Hepatocyte (in vitro differentiated cells): ENCODE measurements at regions not wholly inside any gene's neighbourhood (a gene's known extent, or its start where the extent isn't known, plus 50 kb on each side); places are given as distances from the start of the nearest gene placed in this dataset.

Experiments used
- EZH2phosphoT487 ChIP-seq: fragments of 200-600 bp; sonication (generic); IDR thresholded peaks from one replicate; pipeline ENCODE4 v1.6.1; 2018; ENCODE audit warnings: antibody characterized with exemption, mild to moderate bottlenecking, low read depth, moderate library complexity; ENCODE audit not compliant: unreplicated experiment, severe bottlenecking
- TF ChIP-seq, protein P1 (sequence below): fragments of 200-600 bp; sonication (generic); IDR thresholded peaks from 2 replicates; pipeline ENCODE4 v1.5.1; 2016; ENCODE audit warnings: antibody characterized with exemption, mild to moderate bottlenecking; ENCODE audit not compliant: poor library complexity

DNA sequence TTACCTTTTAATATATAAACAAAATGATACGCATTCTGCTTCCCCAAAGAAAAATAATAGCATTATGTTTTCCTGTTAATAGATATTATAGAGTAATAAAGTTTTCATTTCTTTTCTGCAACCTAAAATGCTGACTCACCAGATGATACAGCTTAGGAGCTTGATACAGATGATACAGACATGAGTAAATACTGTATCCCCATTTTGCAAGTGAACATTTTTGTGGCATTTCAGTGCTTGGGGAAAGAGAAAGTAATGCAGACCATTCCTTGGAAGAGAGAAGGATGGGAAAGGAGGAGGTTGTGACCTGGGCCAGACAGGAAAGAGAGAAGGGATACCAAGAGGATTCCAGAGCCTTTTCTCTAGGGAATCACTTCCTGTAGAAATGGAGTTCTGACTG, 97.5 kb upstream of the FSHR start:
- TF ChIP-seq, protein P1, sequence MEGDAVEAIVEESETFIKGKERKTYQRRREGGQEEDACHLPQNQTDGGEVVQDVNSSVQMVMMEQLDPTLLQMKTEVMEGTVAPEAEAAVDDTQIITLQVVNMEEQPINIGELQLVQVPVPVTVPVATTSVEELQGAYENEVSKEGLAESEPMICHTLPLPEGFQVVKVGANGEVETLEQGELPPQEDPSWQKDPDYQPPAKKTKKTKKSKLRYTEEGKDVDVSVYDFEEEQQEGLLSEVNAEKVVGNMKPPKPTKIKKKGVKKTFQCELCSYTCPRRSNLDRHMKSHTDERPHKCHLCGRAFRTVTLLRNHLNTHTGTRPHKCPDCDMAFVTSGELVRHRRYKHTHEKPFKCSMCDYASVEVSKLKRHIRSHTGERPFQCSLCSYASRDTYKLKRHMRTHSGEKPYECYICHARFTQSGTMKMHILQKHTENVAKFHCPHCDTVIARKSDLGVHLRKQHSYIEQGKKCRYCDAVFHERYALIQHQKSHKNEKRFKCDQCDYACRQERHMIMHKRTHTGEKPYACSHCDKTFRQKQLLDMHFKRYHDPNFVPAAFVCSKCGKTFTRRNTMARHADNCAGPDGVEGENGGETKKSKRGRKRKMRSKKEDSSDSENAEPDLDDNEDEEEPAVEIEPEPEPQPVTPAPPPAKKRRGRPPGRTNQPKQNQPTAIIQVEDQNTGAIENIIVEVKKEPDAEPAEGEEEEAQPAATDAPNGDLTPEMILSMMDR: no peak
- TF ChIP-seq EZH2phosphoT487: no peak
